Suprapubic skin (tissue), 4 donors: ENCODE measurements at regions not wholly inside any gene's neighbourhood (a gene's known extent, or its start where the extent isn't known, plus 50 kb on each side); places are given as distances from the start of the nearest gene placed in this dataset.
"Not testable (repeated sequence)": the region's sequence is repeated elsewhere in the genome, so short reads cannot be mapped to it uniquely, and the experiment has no call there.

Experiments used
- CTCF ChIP-seq, 2 donors: fragments of 200-600 bp in 1 of 2; fragments of 450-650 bp in 1 of 2; sonication (generic) in 1 of 2; IDR thresholded peaks; one replicate each; pipeline ENCODE4 v1.5.1; 2016 to 2019; ENCODE audit warnings: antibody characterized with exemption in 2 of 2, mild to moderate bottlenecking in 1 of 2, moderate library complexity in 1 of 2
- EP300 ChIP-seq: sonication (generic); formaldehyde crosslinking; IDR thresholded peaks from one replicate; pipeline ENCODE4 v1.6.1; 2017; ENCODE audit warnings: antibody characterized with exemption
- POLR2A ChIP-seq, 2 donors: fragments of 450-650 bp; IDR thresholded peaks; one replicate each; pipeline ENCODE4 v1.6.1; 2017; ENCODE audit warnings: antibody characterized with exemption in 2 of 2, mild to moderate bottlenecking in 2 of 2, moderate library complexity in 2 of 2
- POLR2AphosphoS5 ChIP-seq, 3 donors: sonication (generic); formaldehyde crosslinking; IDR thresholded peaks; one replicate each; pipeline ENCODE4 v1.6.1; 2017; ENCODE audit warnings: antibody characterized with exemption in 3 of 3

GRCh38 chr2:236645141-236645540, 75.5 kb downstream of the ACKR3 start:
- TF ChIP-seq CTCF (IDR thresholded peaks at IDR 0.05); POLR2A (IDR thresholded peaks at IDR 0.05); POLR2AphosphoS5 (IDR thresholded peaks at IDR 0.05); EP300: not testable (repeated sequence)
